Glomerular visceral epithelial cell (primary cell): ENCODE measurements at regions not wholly inside any gene's neighbourhood (a gene's known extent, or its start where the extent isn't known, plus 50 kb on each side); places are given as distances from the start of the nearest gene placed in this dataset.
"Not testable (repeated sequence)": the region's sequence is repeated elsewhere in the genome, so short reads cannot be mapped to it uniquely, and the experiment has no call there.

Experiments
- DNase-seq: peaks from one replicate; pipeline ENCODE4 v3.0.0-alpha.2; 2016; ENCODE audit errors: extremely low spot score

GRCh38 chr2:16243411-16243996 is 303.2 kb downstream of the MYCN start:
- DNase-seq, result no peak

GRCh38 chr2:16242906-16243305 is 302.6 kb downstream of the MYCN start:
- no peak for DNase-seq

- DNase-seq, result no peak
Observed at GRCh38 chr2:16241166-16242160, 301.1 kb downstream of the MYCN start.

- DNase-seq, result no peak
Observed at GRCh38 chr2:16240402-16240801, 300.1 kb downstream of the MYCN start.

GRCh38 chr2:16239296-16239850 is 299.0 kb downstream of the MYCN start:
- no peak for DNase-seq

- no peak for DNase-seq
Observed at GRCh38 chr2:16238786-16239185, 298.4 kb downstream of the MYCN start.

GRCh38 chr2:16238001-16238761 is 297.8 kb downstream of the MYCN start:
- DNase-seq, result no peak

GRCh38 chr2:16235747-16236146 is 295.4 kb downstream of the MYCN start:
- DNase-seq, result no peak

GRCh38 chr2:16235291-16235690 is 294.9 kb downstream of the MYCN start:
- DNase-seq, result not testable (repeated sequence)

- no peak for DNase-seq
Observed at GRCh38 chr2:16228951-16229350, 288.6 kb downstream of the MYCN start.

GRCh38 chr2:16228471-16228870 is 288.1 kb downstream of the MYCN start:
- DNase-seq, result no peak

- DNase-seq, result no peak
Observed at GRCh38 chr2:16227811-16228462, 287.6 kb downstream of the MYCN start.

GRCh38 chr2:16226943-16227664 is 286.8 kb downstream of the MYCN start:
- DNase-seq, result no peak

GRCh38 chr2:16226381-16226780 is 286.0 kb downstream of the MYCN start:
- DNase-seq, result no peak

GRCh38 chr2:16225545-16225944 is 285.2 kb downstream of the MYCN start:
- DNase-seq, result no peak

- no peak for DNase-seq
Observed at GRCh38 chr2:16225071-16225470, 284.7 kb downstream of the MYCN start.

GRCh38 chr2:16224298-16225045 is 284.1 kb downstream of the MYCN start:
- DNase-seq, result no peak

- DNase-seq, result no peak
Observed at GRCh38 chr2:16223841-16224177, 283.5 kb downstream of the MYCN start.

- no peak for DNase-seq
Observed at GRCh38 chr2:16223161-16223840, 283.0 kb downstream of the MYCN start.

- DNase-seq, result no peak
Observed at GRCh38 chr2:16222326-16222725, 282.0 kb downstream of the MYCN start.
